ENCODE measurements at regions not wholly inside any gene's neighbourhood (a gene's known extent, or its start where the extent isn't known, plus 50 kb on each side); places are given as distances from the start of the nearest gene placed in this dataset.

DNA sequence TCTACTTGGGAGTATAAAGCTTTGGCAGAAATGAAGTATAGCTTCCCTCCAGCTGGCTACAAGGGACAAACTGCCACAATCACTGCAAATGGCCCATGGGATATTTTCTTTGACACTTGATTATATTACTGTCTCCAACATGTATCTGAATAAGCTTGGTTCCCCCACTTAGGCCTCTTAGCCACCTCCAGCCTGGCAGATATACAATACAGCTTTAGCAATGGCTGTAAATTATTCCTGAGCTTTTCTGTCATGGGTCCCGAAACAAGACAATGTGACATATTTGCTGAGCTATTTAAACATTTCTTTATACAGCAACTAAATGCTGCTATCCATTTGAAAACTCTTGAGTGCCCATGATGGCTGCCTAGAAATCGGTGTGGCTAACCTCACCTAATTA lies 406.2 kb downstream of the SUCLG1 start:
- no peaks in the 10 kb centered on the region for H3K9me3 ChIP-seq (ENCODE audit: control insufficient read depth, insufficient read depth, low read length)
- no peaks in the 10 kb centered on the region for H3K27me3 ChIP-seq (ENCODE audit: control insufficient read depth, low read length)
- H3K27ac ChIP-seq (ENCODE audit: low read depth, low read length), result no peak overlapping the region
- H3K4me3 ChIP-seq (ENCODE audit: low read length), result no peak overlapping the region
- H3K9me2 ChIP-seq (replicated peaks; ENCODE audit: control insufficient read depth, low read length), result no peaks in the 10 kb centered on the region
- H4K20me1 ChIP-seq (ENCODE audit: control insufficient read depth, insufficient read depth, low read depth, low read length), result no peaks in the 10 kb centered on the region
- H3K4me2 ChIP-seq (ENCODE audit: low read length), result no peak overlapping the region
- H3K79me2 ChIP-seq (ENCODE audit: control insufficient read depth, low read length), result no peaks in the 10 kb centered on the region
- H3K4me1 ChIP-seq (ENCODE audit: control insufficient read depth, low read length), result no peaks in the 10 kb centered on the region
- no peak for TF ChIP-seq EZH2phosphoT487 (IDR thresholded peaks at IDR 0.05; ENCODE audit: borderline replicate concordance, low read length)
- TF ChIP-seq, protein P1, sequence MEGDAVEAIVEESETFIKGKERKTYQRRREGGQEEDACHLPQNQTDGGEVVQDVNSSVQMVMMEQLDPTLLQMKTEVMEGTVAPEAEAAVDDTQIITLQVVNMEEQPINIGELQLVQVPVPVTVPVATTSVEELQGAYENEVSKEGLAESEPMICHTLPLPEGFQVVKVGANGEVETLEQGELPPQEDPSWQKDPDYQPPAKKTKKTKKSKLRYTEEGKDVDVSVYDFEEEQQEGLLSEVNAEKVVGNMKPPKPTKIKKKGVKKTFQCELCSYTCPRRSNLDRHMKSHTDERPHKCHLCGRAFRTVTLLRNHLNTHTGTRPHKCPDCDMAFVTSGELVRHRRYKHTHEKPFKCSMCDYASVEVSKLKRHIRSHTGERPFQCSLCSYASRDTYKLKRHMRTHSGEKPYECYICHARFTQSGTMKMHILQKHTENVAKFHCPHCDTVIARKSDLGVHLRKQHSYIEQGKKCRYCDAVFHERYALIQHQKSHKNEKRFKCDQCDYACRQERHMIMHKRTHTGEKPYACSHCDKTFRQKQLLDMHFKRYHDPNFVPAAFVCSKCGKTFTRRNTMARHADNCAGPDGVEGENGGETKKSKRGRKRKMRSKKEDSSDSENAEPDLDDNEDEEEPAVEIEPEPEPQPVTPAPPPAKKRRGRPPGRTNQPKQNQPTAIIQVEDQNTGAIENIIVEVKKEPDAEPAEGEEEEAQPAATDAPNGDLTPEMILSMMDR (IDR thresholded peaks at IDR 0.05; ENCODE audit: low read depth, low read length, poor library complexity, severe bottlenecking), result no peak
- H3F3A ChIP-seq (ENCODE audit: control insufficient read depth, insufficient read depth), result no peaks in the 10 kb centered on the region
- H3K36me3 ChIP-seq (ENCODE audit: control insufficient read depth, low read length), result no peaks in the 10 kb centered on the region

DNA sequence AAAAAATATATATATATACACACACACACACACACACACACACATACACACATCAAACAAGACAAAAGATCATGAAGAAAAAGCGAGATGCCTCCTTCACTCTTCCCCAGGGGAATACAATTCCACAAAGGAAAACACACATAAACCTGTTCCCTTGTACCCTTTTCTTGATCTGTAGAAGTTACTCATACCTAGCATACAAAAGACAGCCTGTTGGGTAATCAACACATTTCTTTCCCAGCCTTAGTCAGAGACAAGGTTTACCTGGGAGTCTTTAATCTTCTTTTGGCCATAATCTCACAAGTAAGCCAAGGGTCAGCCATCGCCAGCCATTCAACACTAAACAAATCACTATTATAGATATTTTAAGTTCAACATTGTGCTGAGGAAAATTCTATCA lies 407.0 kb downstream of the SUCLG1 start:
- H3K4me2 ChIP-seq (ENCODE audit: low read length), result no peak overlapping the region
- H3K36me3 ChIP-seq (ENCODE audit: control insufficient read depth, low read length), result no peaks in the 10 kb centered on the region
- H4K20me1 ChIP-seq (ENCODE audit: control insufficient read depth, insufficient read depth, low read depth, low read length), result no peaks in the 10 kb centered on the region
- no peak overlapping the region for H3K4me3 ChIP-seq (ENCODE audit: low read length)
- no peaks in the 10 kb centered on the region for H3K79me2 ChIP-seq (ENCODE audit: control insufficient read depth, low read length)
- H3K27me3 ChIP-seq (ENCODE audit: control insufficient read depth, low read length), result no peaks in the 10 kb centered on the region
- TF ChIP-seq EZH2phosphoT487 (IDR thresholded peaks at IDR 0.05; ENCODE audit: borderline replicate concordance, low read length), result no peak
- TF ChIP-seq, protein P1 (IDR thresholded peaks at IDR 0.05; ENCODE audit: low read depth, low read length, poor library complexity, severe bottlenecking), result no peak
- no peak overlapping the region for H3K27ac ChIP-seq (ENCODE audit: low read depth, low read length)
- no peaks in the 10 kb centered on the region for H3K9me2 ChIP-seq (replicated peaks; ENCODE audit: control insufficient read depth, low read length)
- H3K9me3 ChIP-seq (ENCODE audit: control insufficient read depth, insufficient read depth, low read length), result no peaks in the 10 kb centered on the region
- H3K4me1 ChIP-seq (ENCODE audit: control insufficient read depth, low read length), result no peaks in the 10 kb centered on the region
- H3F3A ChIP-seq (ENCODE audit: control insufficient read depth, insufficient read depth), result no peaks in the 10 kb centered on the region

DNA sequence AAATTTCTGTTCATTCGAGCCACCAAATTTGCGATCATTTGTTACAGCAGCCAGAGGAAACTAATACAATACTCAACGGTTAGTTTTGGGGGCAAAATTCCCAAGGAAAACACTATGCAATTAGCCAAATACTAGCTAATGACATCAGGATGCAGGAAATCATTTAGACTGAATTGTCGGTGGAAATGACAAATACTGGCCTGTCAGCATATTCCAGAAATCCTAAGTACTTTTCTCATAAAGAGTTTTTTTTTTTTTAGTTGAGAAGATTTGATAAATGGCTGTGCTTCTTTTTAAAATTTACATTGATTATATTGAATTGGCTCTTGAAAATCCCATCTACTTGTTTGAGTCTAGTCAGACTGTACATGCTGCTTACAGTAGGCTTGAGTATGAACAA lies 410.1 kb downstream of the SUCLG1 start:
- Histone ChIP-seq H3K4me1 (ENCODE audit: control insufficient read depth, low read length) (no peaks in the 10 kb centered on the region), H3K9me3 (ENCODE audit: control insufficient read depth, insufficient read depth, low read length) (no peaks in the 10 kb centered on the region), H3K79me2 (ENCODE audit: control insufficient read depth, low read length) (no peaks in the 10 kb centered on the region), H4K20me1 (ENCODE audit: control insufficient read depth, insufficient read depth, low read depth, low read length) (no peaks in the 10 kb centered on the region), H3K4me3 (ENCODE audit: low read length) (no peak overlapping the region), H3F3A (ENCODE audit: control insufficient read depth, insufficient read depth) (no peaks in the 10 kb centered on the region), H3K27ac (ENCODE audit: low read depth, low read length) (no peak overlapping the region), H3K9me2 (replicated peaks; ENCODE audit: control insufficient read depth, low read length) (no peaks in the 10 kb centered on the region), H3K36me3 (ENCODE audit: control insufficient read depth, low read length) (no peaks in the 10 kb centered on the region), H3K4me2 (ENCODE audit: low read length) (no peak overlapping the region), H3K27me3 (ENCODE audit: control insufficient read depth, low read length) (no peaks in the 10 kb centered on the region; the same call in 1 of the 2 replicates)
- TF ChIP-seq EZH2phosphoT487 (IDR thresholded peaks at IDR 0.05; ENCODE audit: borderline replicate concordance, low read length), result no peak
- TF ChIP-seq, protein P1 (IDR thresholded peaks at IDR 0.05; ENCODE audit: low read depth, low read length, poor library complexity, severe bottlenecking), result no peak

DNA sequence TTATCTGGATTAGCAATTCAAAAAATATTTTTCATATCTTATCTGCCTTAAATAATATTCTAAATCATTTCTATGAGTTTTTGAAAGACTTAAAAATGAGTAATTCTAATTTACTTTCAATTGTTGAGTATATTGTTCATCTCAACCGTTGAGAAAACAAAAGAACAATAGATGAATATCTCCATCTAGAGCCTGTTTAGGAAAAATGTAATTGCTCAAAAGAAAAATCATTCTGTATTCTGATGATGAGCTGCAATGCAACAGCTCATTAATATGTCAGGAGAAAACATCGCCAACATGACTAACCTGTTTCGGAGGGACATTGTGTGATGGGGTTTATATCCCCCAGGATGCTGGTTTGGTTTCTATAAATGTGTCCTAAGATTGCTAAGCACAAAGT lies 417.6 kb downstream of the SUCLG1 start:
- Histone ChIP-seq H3K9me2 (replicated peaks; ENCODE audit: control insufficient read depth, low read length) (no peaks in the 10 kb centered on the region), H3K4me2 (ENCODE audit: low read length) (no peak overlapping the region), H3K9me3 (ENCODE audit: control insufficient read depth, insufficient read depth, low read length) (no peaks in the 10 kb centered on the region), H3K4me3 (ENCODE audit: low read length) (no peak overlapping the region), H3K27me3 (ENCODE audit: control insufficient read depth, low read length) (no peaks in the 10 kb centered on the region; the same call in 1 of the 2 replicates), H3K27ac (ENCODE audit: low read depth, low read length) (no peak overlapping the region), H3K4me1 (ENCODE audit: control insufficient read depth, low read length) (no peaks in the 10 kb centered on the region), H3K79me2 (ENCODE audit: control insufficient read depth, low read length) (no peaks in the 10 kb centered on the region), H4K20me1 (ENCODE audit: control insufficient read depth, insufficient read depth, low read depth, low read length) (no peaks in the 10 kb centered on the region), H3K36me3 (ENCODE audit: control insufficient read depth, low read length) (no peaks in the 10 kb centered on the region), H3F3A (ENCODE audit: control insufficient read depth, insufficient read depth) (no peaks in the 10 kb centered on the region)
- no peak for TF ChIP-seq EZH2phosphoT487 (IDR thresholded peaks at IDR 0.05; ENCODE audit: borderline replicate concordance, low read length)

Data from DOHH2 (cell line).